Left colon (tissue), 2 donors: ENCODE measurements at regions not wholly inside any gene's neighbourhood (a gene's known extent, or its start where the extent isn't known, plus 50 kb on each side); places are given as distances from the start of the nearest gene placed in this dataset.

Experiments used
- ATAC-seq: fragments of 200-7000 bp; cut with Tn5 transposase; one replicate; pipeline ENCODE4 v1.9.1; 2020; ENCODE audit warnings: mild to moderate bottlenecking, moderate library complexity
- DNase-seq, 2 donors: peaks; one replicate each; pipeline ENCODE4 v3.0.0-alpha.2; 2020
- intact Hi-C, 2 donors: fragments of 100-400 bp; cut with DNase I in 1 of 2; cut with micrococcal nuclease in 1 of 2; formaldehyde crosslinking; loops; one replicate each; pipeline versions ENCODE4 v1.11.2 to v1.14.0; 2022; cut with DNase I, micrococcal nuclease
- donor health status: DM: no; HTN: no; CAD: no.
- donor health status: DM: yes; HTN: yes; CAD: no.

GRCh38 chr6:100271202-100271601 is 193.5 kb downstream of the SIM1 start:
- intact Hi-C loops: no loop called here
- no peak for DNase-seq
- ATAC-seq: no peak

- DNase-seq (no peak), ATAC-seq (no peak)
- intact Hi-C loops: no loop called here
Observed at GRCh38 chr6:100269189-100269588, 195.5 kb downstream of the SIM1 start.

GRCh38 chr6:100268326-100268725 is 196.4 kb downstream of the SIM1 start:
- DNase-seq: no peak
- no peak for ATAC-seq
- intact Hi-C loops: no loop called here

GRCh38 chr6:100267721-100268123 is 197.0 kb downstream of the SIM1 start:
- intact Hi-C loops: no loop called here
- DNase-seq (no peak), ATAC-seq (no peak)

GRCh38 chr6:100266494-100267401 is 198.0 kb downstream of the SIM1 start:
- ATAC-seq: no peak
- intact Hi-C loops: no loop called here

GRCh38 chr6:100262086-100262485 is 202.6 kb downstream of the SIM1 start:
- intact Hi-C loops: no loop called here
- no peak for ATAC-seq

More at GRCh38 chr6:100266494-100267401, 198.0 kb downstream of the SIM1 start:
- DNase-seq: no peak

GRCh38 chr6:100261486-100261885 is 203.2 kb downstream of the SIM1 start:
- ATAC-seq (no peak), DNase-seq (no peak)
- intact Hi-C loops: no loop called here

More at GRCh38 chr6:100262086-100262485, 202.6 kb downstream of the SIM1 start:
- DNase-seq: no peak

- intact Hi-C loops: no loop called here
- no peak for DNase-seq
- ATAC-seq: no peak
Observed at GRCh38 chr6:100260584-100260983, 204.1 kb downstream of the SIM1 start.

GRCh38 chr6:100259865-100260264 is 204.9 kb downstream of the SIM1 start:
- ATAC-seq: no peak
- intact Hi-C loops: no loop called here
- DNase-seq: no peak

GRCh38 chr6:100258752-100259151 is 206.0 kb downstream of the SIM1 start:
- ATAC-seq: no peak
- intact Hi-C loops: no loop called here
- DNase-seq: no peak

- ATAC-seq (no peak), DNase-seq (no peak)
- intact Hi-C loops: no loop called here
Observed at GRCh38 chr6:100257793-100258395, 206.8 kb downstream of the SIM1 start.

GRCh38 chr6:100255701-100256100 is 209.0 kb downstream of the SIM1 start:
- no peak for DNase-seq
- intact Hi-C loops: no loop called here
- no peak for ATAC-seq

- no peak for ATAC-seq
- intact Hi-C loops: no loop called here
- DNase-seq: no peak
Observed at GRCh38 chr6:100247123-100247522, 217.6 kb downstream of the SIM1 start.

GRCh38 chr6:100246206-100246605 is 218.5 kb downstream of the SIM1 start:
- intact Hi-C loops: no loop called here
- DNase-seq (no peak), ATAC-seq (no peak)

GRCh38 chr6:100240798-100241197 is 223.9 kb downstream of the SIM1 start:
- ATAC-seq: no peak
- intact Hi-C loops: no loop called here

GRCh38 chr6:100237821-100238220 is 226.9 kb downstream of the SIM1 start:
- intact Hi-C loops: no loop called here
- no peak for ATAC-seq

More at GRCh38 chr6:100240798-100241197, 223.9 kb downstream of the SIM1 start:
- DNase-seq: no peak

GRCh38 chr6:100236389-100236788 is 228.3 kb downstream of the SIM1 start:
- DNase-seq (no peak), ATAC-seq (no peak)
- intact Hi-C loops: no loop called here

More at GRCh38 chr6:100237821-100238220, 226.9 kb downstream of the SIM1 start:
- DNase-seq: no peak

GRCh38 chr6:100235631-100236030 is 229.1 kb downstream of the SIM1 start:
- ATAC-seq: no peak
- intact Hi-C loops: no loop called here
- DNase-seq: no peak

- ATAC-seq (no peak), DNase-seq (no peak)
Observed at GRCh38 chr6:100234625-100235024, 230.1 kb downstream of the SIM1 start.

More at GRCh38 chr6:100234625-100235024, 230.1 kb downstream of the SIM1 start:
- intact Hi-C loops: no loop called here
